ENCODE measurements at regions not wholly inside any gene's neighbourhood (a gene's known extent, or its start where the extent isn't known, plus 50 kb on each side); places are given as distances from the start of the nearest gene placed in this dataset.

GRCh38 chr6:98041056-98041455 is 758.0 kb upstream of the MMS22L start:
- Mint-ChIP-seq H3K27me3 (no peaks in the 10 kb centered on the region), H3K4me1 (no peaks in the 10 kb centered on the region), H3K27ac (no peak overlapping the region), H3K9me3 (peaks cover 0 to 3% (median 0%) of the 10 kb centered on the region in 8 donors), H3K4me3 (no peak overlapping the region), H3K36me3 (no peaks in the 10 kb centered on the region)
- DNase-seq, result no peak
- intact Hi-C loops (cut with micrococcal nuclease), result no loop called here
- Histone ChIP-seq H3K4me3 (ENCODE audit: low read length in 2 of 2) (no peak overlapping the region), H3K36me3 (ENCODE audit: insufficient read depth, low read length) (no peaks in the 10 kb centered on the region), H3K9me3 (ENCODE audit: control insufficient read depth in 1 of 2, low read length in 2 of 2) (no peaks in the 10 kb centered on the region), H3K27ac (ENCODE audit: low read depth, low read length) (no peak overlapping the region), H3K4me1 (ENCODE audit: insufficient read depth, low read length) (no peaks in the 10 kb centered on the region), H3K27me3 (ENCODE audit: insufficient read depth, low read length) (no peaks in the 10 kb centered on the region)
- ChIA-PET POLR2A (ENCODE audit: partially characterized antibody) (no interaction called here), CTCF (ENCODE audit: partially characterized antibody) (no interaction called here)

GRCh38 chr6:98041921-98042320 is 758.9 kb upstream of the MMS22L start:
- POLR2A ChIA-PET (ENCODE audit: partially characterized antibody), result no interaction called here
- peaks cover 0 to 3% (median 0%) of the 10 kb centered on the region in 8 donors for H3K9me3 Mint-ChIP-seq
- intact Hi-C loops (cut with micrococcal nuclease), result no loop called here
- H3K4me1 Mint-ChIP-seq, result no peaks in the 10 kb centered on the region
- no peaks in the 10 kb centered on the region for H3K27me3 Mint-ChIP-seq
- no peaks in the 10 kb centered on the region for H3K9me3 ChIP-seq (ENCODE audit: control insufficient read depth in 1 of 2, low read length in 2 of 2)
- H3K4me3 Mint-ChIP-seq, result no peak overlapping the region
- no peaks in the 10 kb centered on the region for H3K27me3 ChIP-seq (ENCODE audit: insufficient read depth, low read length)
- no peak overlapping the region for H3K27ac Mint-ChIP-seq
- no peak for DNase-seq
- no peaks in the 10 kb centered on the region for H3K4me1 ChIP-seq (ENCODE audit: insufficient read depth, low read length)
- CTCF ChIA-PET (ENCODE audit: partially characterized antibody), result no interaction called here
- H3K27ac ChIP-seq (ENCODE audit: low read depth, low read length), result no peak overlapping the region
- no peak overlapping the region for H3K4me3 ChIP-seq (ENCODE audit: low read length in 2 of 2)
- H3K36me3 ChIP-seq (ENCODE audit: insufficient read depth, low read length), result no peaks in the 10 kb centered on the region
- H3K36me3 Mint-ChIP-seq, result no peaks in the 10 kb centered on the region

- Histone ChIP-seq H3K27me3 (ENCODE audit: insufficient read depth, low read length) (no peaks in the 10 kb centered on the region), H3K4me3 (ENCODE audit: low read length in 2 of 2) (no peak overlapping the region), H3K27ac (ENCODE audit: low read depth, low read length) (no peak overlapping the region), H3K9me3 (ENCODE audit: control insufficient read depth in 1 of 2, low read length in 2 of 2) (no peaks in the 10 kb centered on the region), H3K36me3 (ENCODE audit: insufficient read depth, low read length) (no peaks in the 10 kb centered on the region), H3K4me1 (ENCODE audit: insufficient read depth, low read length) (no peaks in the 10 kb centered on the region)
- no peak for DNase-seq
- no peaks in the 10 kb centered on the region for H3K27me3 Mint-ChIP-seq
- peaks cover 0 to 3% (median 0%) of the 10 kb centered on the region in 8 donors for H3K9me3 Mint-ChIP-seq
- intact Hi-C loops (cut with micrococcal nuclease), result no loop called here
- ChIA-PET CTCF (ENCODE audit: partially characterized antibody) (no interaction called here), POLR2A (ENCODE audit: partially characterized antibody) (no interaction called here)
- no peak overlapping the region for H3K27ac Mint-ChIP-seq
- H3K4me3 Mint-ChIP-seq, result no peak overlapping the region
- no peaks in the 10 kb centered on the region for H3K36me3 Mint-ChIP-seq
- H3K4me1 Mint-ChIP-seq, result no peaks in the 10 kb centered on the region
These were observed 761.1 kb upstream of the MMS22L start for GRCh38 chr6:98044151-98044561.

- no peaks in the 10 kb centered on the region for H3K4me1 Mint-ChIP-seq
- H3K36me3 ChIP-seq (ENCODE audit: insufficient read depth, low read length), result no peaks in the 10 kb centered on the region
- H3K9me3 ChIP-seq (ENCODE audit: control insufficient read depth in 1 of 2, low read length in 2 of 2), result no peaks in the 10 kb centered on the region
- ChIA-PET CTCF (ENCODE audit: partially characterized antibody) (no interaction called here), POLR2A (ENCODE audit: partially characterized antibody) (no interaction called here)
- H3K4me1 ChIP-seq (ENCODE audit: insufficient read depth, low read length), result no peaks in the 10 kb centered on the region
- H3K27ac ChIP-seq (ENCODE audit: low read depth, low read length), result no peak overlapping the region
- H3K9me3 Mint-ChIP-seq, result peaks cover 0 to 5% (median 0%) of the 10 kb centered on the region in 8 donors
- intact Hi-C loops (cut with micrococcal nuclease), result no loop called here
- DNase-seq, result no peak
- H3K4me3 Mint-ChIP-seq, result no peak overlapping the region
- H3K4me3 ChIP-seq (ENCODE audit: low read length in 2 of 2), result no peak overlapping the region
- no peaks in the 10 kb centered on the region for H3K27me3 Mint-ChIP-seq
- H3K27me3 ChIP-seq (ENCODE audit: insufficient read depth, low read length), result no peaks in the 10 kb centered on the region
- no peak overlapping the region for H3K27ac Mint-ChIP-seq
- H3K36me3 Mint-ChIP-seq, result no peaks in the 10 kb centered on the region
These were observed 761.9 kb upstream of the MMS22L start for GRCh38 chr6:98044791-98045470.

- no peak overlapping the region for H3K4me3 Mint-ChIP-seq
- no peak for DNase-seq
- H3K27ac ChIP-seq (ENCODE audit: low read depth, low read length), result no peak overlapping the region
- no peak overlapping the region for H3K4me3 ChIP-seq (ENCODE audit: low read length in 2 of 2)
- H3K9me3 Mint-ChIP-seq, result peaks cover 0 to 2% (median 0%) of the 10 kb centered on the region in 8 donors
- H3K36me3 Mint-ChIP-seq, result no peaks in the 10 kb centered on the region
- H3K9me3 ChIP-seq (ENCODE audit: control insufficient read depth in 1 of 2, low read length in 2 of 2), result no peaks in the 10 kb centered on the region
- H3K27ac Mint-ChIP-seq, result no peak overlapping the region
- no peaks in the 10 kb centered on the region for H3K4me1 ChIP-seq (ENCODE audit: insufficient read depth, low read length)
- POLR2A ChIA-PET (ENCODE audit: partially characterized antibody), result no interaction called here
- CTCF ChIA-PET (ENCODE audit: partially characterized antibody), result no interaction called here
- intact Hi-C loops (cut with micrococcal nuclease), result no loop called here
- H3K27me3 ChIP-seq (ENCODE audit: insufficient read depth, low read length), result no peaks in the 10 kb centered on the region
- H3K4me1 Mint-ChIP-seq, result no peaks in the 10 kb centered on the region
- no peaks in the 10 kb centered on the region for H3K27me3 Mint-ChIP-seq
- no peaks in the 10 kb centered on the region for H3K36me3 ChIP-seq (ENCODE audit: insufficient read depth, low read length)
These were observed 764.1 kb upstream of the MMS22L start for GRCh38 chr6:98047164-98047563.

- Histone ChIP-seq H3K4me3 (ENCODE audit: low read length in 2 of 2) (no peak overlapping the region), H3K27me3 (ENCODE audit: insufficient read depth, low read length) (no peaks in the 10 kb centered on the region), H3K9me3 (ENCODE audit: control insufficient read depth in 1 of 2, low read length in 2 of 2) (no peaks in the 10 kb centered on the region), H3K36me3 (ENCODE audit: insufficient read depth, low read length) (no peaks in the 10 kb centered on the region), H3K27ac (ENCODE audit: low read depth, low read length) (no peak overlapping the region), H3K4me1 (ENCODE audit: insufficient read depth, low read length) (no peaks in the 10 kb centered on the region)
- Mint-ChIP-seq H3K9me3 (peaks cover 0 to 2% (median 0%) of the 10 kb centered on the region in 8 donors), H3K27me3 (no peaks in the 10 kb centered on the region), H3K27ac (no peak overlapping the region), H3K4me1 (no peaks in the 10 kb centered on the region), H3K36me3 (no peaks in the 10 kb centered on the region), H3K4me3 (no peak overlapping the region)
- DNase-seq, result no peak
- intact Hi-C loops (cut with micrococcal nuclease), result no loop called here
- CTCF ChIA-PET (ENCODE audit: partially characterized antibody), result no interaction called here
- POLR2A ChIA-PET (ENCODE audit: partially characterized antibody), result no interaction called here
These were observed 764.9 kb upstream of the MMS22L start for GRCh38 chr6:98047871-98048270.

- H3K9me3 Mint-ChIP-seq, result peaks cover 0 to 3% (median 0%) of the 10 kb centered on the region in 8 donors
- H3K4me1 Mint-ChIP-seq, result no peaks in the 10 kb centered on the region
- H3K27ac Mint-ChIP-seq, result no peak overlapping the region
- no peak overlapping the region for H3K27ac ChIP-seq (ENCODE audit: low read depth, low read length)
- intact Hi-C loops (cut with micrococcal nuclease), result no loop called here
- ChIA-PET POLR2A (ENCODE audit: partially characterized antibody) (no interaction called here), CTCF (ENCODE audit: partially characterized antibody) (no interaction called here)
- H3K9me3 ChIP-seq (ENCODE audit: control insufficient read depth in 1 of 2, low read length in 2 of 2), result no peaks in the 10 kb centered on the region
- no peak for DNase-seq
- no peak overlapping the region for H3K4me3 ChIP-seq (ENCODE audit: low read length in 2 of 2)
- no peaks in the 10 kb centered on the region for H3K36me3 ChIP-seq (ENCODE audit: insufficient read depth, low read length)
- H3K27me3 Mint-ChIP-seq, result no peaks in the 10 kb centered on the region
- no peaks in the 10 kb centered on the region for H3K36me3 Mint-ChIP-seq
- no peaks in the 10 kb centered on the region for H3K4me1 ChIP-seq (ENCODE audit: insufficient read depth, low read length)
- no peaks in the 10 kb centered on the region for H3K27me3 ChIP-seq (ENCODE audit: insufficient read depth, low read length)
- H3K4me3 Mint-ChIP-seq, result no peak overlapping the region
These were observed 771.4 kb upstream of the MMS22L start for GRCh38 chr6:98054453-98054852.

GRCh38 chr6:98056955-98057354 is 773.9 kb upstream of the MMS22L start:
- Histone ChIP-seq H3K4me3 (ENCODE audit: low read length in 2 of 2) (no peak overlapping the region), H3K9me3 (ENCODE audit: control insufficient read depth in 1 of 2, low read length in 2 of 2) (no peaks in the 10 kb centered on the region), H3K4me1 (ENCODE audit: insufficient read depth, low read length) (no peaks in the 10 kb centered on the region), H3K27me3 (ENCODE audit: insufficient read depth, low read length) (no peaks in the 10 kb centered on the region), H3K27ac (ENCODE audit: low read depth, low read length) (no peak overlapping the region), H3K36me3 (ENCODE audit: insufficient read depth, low read length) (no peaks in the 10 kb centered on the region)
- no peak overlapping the region for H3K4me3 Mint-ChIP-seq
- H3K9me3 Mint-ChIP-seq, result peaks cover 0 to 6% (median 0%) of the 10 kb centered on the region in 8 donors
- no peaks in the 10 kb centered on the region for H3K4me1 Mint-ChIP-seq
- ChIA-PET POLR2A (ENCODE audit: partially characterized antibody) (no interaction called here), CTCF (ENCODE audit: partially characterized antibody) (no interaction called here)
- no peak overlapping the region for H3K27ac Mint-ChIP-seq
- H3K27me3 Mint-ChIP-seq, result no peaks in the 10 kb centered on the region
- no peaks in the 10 kb centered on the region for H3K36me3 Mint-ChIP-seq
- intact Hi-C loops (cut with micrococcal nuclease), result no loop called here
- no peak for DNase-seq

Data from CD4-positive, alpha-beta memory T cell (primary cell).